ENCODE measurements at regions not wholly inside any gene's neighbourhood (a gene's known extent, or its start where the extent isn't known, plus 50 kb on each side); places are given as distances from the start of the nearest gene placed in this dataset.

DNA sequence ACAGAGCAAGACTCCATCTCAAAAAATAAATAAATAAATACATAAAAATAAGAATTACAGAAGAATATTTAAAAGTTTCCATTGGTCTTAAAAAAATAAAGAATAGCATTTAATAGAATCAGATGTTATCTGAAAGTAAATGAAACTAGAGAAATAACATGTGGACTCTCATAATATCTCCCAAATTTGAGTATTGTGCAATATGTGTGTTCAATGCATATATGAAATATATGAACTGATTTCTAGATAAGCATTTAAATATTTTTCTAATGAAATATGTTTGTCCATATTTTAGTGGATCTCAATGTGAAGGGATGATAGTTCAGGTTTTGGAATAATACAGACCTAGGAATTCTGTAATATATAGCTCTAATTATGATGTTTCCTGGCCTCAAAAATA, 265.9 kb upstream of the PMFBP1 start:
- TF ChIP-seq SAFB2 (IDR thresholded peaks at IDR 0.05; ENCODE audit: borderline replicate concordance, low read depth, low read length, severe bottlenecking) (no peak), NR2C2 (CRISPR knock-in tag; IDR thresholded peaks at IDR 0.05) (no peak), NR2C2 (tag; IDR thresholded peaks at IDR 0.05) (no peak), ZFP1 (CRISPR knock-in tag; IDR thresholded peaks at IDR 0.05) (no peak), POLR2H (tag; IDR thresholded peaks at IDR 0.05; ENCODE audit: low read depth) (no peak), EZH2 (IDR thresholded peaks at IDR 0.05; ENCODE audit: borderline replicate concordance, low read depth, low read length) (no peak), CREB1 (IDR thresholded peaks at IDR 0.05) (no peak), CREB1 (CRISPR knock-in tag; IDR thresholded peaks at IDR 0.05) (no peak), PHF20 (IDR thresholded peaks at IDR 0.05; ENCODE audit: partially characterized antibody) (no peak)

All from K562 (cell line).